ENCODE measurements at regions not wholly inside any gene's neighbourhood (a gene's known extent, or its start where the extent isn't known, plus 50 kb on each side); places are given as distances from the start of the nearest gene placed in this dataset.
"Not testable (repeated sequence)": the region's sequence is repeated elsewhere in the genome, so short reads cannot be mapped to it uniquely, and the experiment has no call there.

DNA sequence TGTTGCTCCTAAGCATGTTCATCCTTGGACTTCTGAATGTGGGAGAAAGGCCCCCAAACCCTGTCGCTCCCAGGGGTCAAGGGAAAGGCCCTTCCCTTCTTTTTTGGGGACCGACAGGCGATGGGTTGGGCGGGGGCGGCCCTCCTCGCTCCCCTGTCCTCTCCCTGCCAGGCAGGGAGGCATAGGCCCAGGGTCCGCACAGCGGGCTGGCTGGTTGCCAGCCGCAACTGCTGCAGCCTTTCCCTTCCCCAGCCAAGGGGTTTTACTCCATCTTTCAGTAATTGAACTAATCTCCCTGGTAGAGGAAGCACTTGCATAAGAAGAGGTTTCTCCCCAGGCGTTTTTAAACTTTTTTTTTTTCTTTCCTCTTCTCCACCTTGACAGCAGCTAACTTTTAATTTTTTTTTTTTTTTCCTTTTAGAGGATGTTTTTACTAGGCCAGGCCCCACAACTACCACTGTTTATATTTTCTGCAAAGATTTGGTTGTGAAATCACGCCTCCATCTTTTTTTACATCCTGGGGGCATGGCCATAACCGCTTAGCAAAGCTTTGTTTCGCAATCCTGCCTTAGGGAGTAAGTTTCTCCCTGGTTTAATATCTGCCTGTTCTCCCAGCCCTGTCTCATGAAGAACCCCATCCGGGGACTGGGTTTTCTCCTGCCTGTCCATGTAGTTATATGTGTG is 216.9 kb upstream of the ZNF608 start:
- DNase-seq (ENCODE audit: low spot score) = peak; percentile 24

DNA sequence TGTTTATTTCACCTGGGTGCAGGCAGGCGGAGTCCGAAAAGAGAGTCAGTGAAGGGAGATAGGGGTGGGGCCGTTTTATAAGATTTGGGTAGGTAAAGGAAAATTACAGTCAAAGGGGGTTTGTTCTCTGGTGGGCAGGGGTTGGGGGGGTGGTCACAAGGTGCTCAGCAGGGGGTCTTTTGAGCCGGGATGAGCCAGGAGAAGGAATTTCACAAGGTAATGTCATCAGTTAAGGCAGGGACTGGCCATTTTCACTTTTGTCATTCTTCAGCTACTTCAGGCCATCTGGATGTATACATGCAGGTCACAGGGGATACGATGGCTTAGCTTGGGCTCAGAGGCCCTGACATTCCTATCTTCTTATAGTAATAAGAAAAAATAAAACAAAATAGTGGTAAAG is 220.3 kb upstream of the ZNF608 start:
- DNase-seq (ENCODE audit: low spot score) = not testable (repeated sequence)

DNA sequence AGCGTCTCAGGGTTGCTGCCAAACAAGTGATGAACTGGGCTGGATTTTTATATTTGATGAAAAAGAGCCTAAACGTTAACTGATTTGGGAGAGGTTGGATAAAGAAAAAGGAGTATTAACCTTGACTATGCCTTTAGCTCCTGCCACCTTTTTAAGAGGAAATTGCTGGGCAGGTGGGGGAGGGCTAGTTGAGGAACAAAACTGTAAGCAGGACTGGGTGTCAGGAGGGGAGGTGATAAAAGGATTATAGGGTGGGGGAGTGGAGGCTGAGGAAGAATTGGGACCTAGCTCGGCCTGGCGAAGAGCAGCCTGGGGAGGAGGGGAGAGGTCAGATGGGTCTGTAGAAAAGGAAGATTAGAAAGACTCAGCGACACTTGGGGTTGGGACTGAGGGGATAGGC is 223.9 kb upstream of the ZNF608 start:
- not testable (repeated sequence) for DNase-seq (ENCODE audit: low spot score)

DNA sequence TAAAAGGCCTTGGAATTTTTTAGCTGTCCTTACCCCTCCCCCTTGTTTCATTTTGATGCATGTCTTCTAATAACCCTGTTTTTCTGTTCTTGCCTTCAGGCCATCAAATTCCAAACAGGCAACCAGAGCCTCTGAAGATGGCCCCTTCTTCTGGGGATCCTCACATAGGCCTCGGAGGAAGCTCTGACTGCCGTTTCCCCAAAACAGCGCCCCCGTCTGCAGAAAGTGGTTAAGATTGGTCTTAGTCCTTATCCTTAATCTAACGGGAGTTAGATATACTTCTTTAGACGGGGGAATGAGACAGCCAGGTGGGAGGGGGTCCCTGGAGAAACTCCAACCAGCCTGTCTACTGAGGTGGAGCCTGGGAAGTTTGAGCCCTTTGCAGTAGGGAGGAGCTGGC is 226.3 kb upstream of the ZNF608 start:
- DNase-seq (ENCODE audit: low spot score) = no peak

DNA sequence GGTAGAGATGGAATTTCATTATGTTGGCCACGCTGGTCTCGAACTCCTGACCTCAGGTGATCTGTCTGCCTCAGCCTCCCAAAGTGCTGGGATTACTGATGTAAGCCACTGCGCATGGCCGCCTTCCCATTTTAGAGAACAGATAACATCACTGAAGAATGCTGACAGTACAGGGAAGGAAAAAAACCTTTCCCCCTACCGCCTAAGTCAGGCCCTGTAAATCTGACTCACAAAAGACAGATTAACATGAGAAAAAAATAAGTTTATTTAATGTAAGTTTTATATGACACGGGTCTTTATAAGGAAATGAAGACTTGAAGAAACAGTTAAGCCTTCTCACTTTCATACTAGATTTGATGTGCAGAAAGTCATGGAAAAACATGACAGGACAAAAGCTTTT is 227.2 kb upstream of the ZNF608 start:
- DNase-seq (ENCODE audit: low spot score) = no peak

DNA sequence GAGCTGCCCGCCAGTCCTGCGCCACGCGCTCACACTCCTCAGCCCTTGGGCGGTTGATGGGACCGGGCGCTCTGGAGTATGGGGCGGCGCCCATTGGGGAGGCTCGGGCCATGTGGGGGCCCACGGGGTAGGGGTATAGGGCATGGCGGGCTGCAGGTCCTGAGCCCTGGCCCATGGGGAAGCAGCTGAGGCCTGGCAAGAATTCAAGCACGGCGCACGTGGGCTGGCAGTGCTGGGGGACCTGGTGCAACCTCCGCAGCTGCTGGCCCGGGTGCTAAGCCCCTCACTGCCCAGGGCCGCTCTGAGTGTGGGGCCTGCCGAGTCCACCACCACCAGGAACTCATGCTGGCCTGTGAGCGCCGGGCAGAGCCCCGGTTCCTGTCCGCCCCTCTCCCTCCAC is 229.6 kb upstream of the ZNF608 start:
- DNase-seq (ENCODE audit: low spot score) = no peak

DNA sequence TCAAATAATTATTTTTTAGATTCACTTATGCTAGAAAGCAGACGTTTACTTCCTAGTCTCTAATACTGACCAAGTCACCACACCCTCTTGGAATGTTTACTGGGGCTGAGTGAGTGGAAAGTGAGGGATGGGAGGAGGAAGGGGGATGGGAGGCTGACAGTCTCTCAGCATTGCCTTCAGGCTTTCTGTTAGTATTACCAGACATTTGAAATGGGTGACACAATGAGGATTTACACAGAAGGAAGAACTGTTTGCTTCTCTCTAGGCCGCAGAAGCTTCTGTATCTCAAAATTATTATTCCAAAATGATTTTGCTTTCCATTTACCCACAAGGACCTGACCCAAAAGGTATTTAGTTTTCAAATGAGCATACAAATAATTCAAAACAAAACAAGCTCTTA is 232.8 kb upstream of the ZNF608 start:
- no peak for DNase-seq (ENCODE audit: low spot score)

DNA sequence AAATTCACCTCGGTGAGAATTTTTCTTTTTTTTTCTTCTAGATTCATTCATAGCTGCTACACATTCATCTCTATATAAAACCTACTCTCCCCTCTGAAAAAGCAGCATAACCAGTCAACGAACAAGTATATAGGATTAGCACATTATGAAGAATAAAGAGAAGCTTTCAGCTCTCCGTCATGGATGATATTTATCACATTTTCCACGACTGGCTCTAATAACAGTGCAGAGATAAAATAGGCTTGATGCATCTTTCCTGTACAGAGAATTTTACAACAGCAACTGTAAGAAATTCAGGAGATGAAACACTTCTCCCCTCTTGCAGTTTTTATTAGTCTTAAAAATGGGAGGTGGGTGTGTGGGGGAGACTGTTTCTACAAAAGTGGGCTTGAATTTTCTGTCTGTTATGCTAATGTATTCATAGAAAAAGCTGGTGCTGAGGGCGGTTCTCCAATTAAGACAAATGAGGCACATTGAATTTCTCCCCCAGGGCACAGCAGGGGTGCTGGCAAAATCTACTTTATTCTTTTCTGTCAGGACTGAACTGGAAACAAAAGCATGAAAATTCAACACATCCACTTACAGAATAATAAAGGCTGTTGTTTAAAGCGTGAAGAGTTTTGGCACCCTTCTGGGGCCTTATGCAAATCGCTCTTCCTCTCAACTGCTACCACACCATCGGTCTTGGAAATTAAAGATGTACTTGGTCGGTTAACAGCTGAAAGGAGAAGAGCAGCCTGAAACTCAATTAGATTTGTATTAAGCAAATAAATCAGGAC is 233.9 kb upstream of the ZNF608 start:
- no peak for DNase-seq (ENCODE audit: low spot score)

DNA sequence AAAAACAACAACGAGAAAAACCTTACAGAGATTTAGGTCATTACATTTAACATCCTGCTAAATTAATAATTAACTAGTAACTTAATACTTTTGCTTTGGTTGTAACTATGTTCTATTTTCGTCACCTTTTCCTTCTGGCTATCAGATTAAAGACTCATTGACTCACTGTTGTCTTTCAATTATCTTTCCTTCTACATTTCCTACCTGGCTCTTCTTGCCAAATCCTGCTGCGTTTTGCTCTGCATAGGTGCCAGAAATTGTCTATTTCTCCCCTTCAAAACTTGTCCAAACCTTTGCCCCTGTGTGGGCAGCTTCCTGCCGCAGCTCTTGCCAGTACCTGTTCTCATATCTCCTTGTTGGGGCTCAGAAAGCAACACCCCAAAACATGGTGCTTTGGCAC is 235.5 kb upstream of the ZNF608 start:
- no peak for DNase-seq (ENCODE audit: low spot score)

DNA sequence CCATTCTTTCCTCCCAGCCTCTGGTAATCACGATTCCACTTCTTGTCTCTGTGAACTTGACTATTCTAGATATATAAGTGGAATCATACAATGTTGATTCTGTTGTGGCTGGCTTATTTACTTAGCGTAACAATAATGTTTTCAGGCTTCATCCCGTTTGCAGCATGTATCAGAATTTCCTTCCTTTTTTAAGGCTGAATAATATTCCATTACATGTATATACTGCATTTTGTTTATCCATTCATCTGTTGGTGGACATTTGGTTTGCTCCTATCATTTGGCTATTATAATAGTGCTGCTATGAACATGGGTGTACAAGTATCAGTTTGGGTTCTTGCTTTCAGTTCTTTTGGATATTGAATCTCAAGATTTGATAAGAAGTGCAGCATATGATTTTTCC is 239.7 kb upstream of the ZNF608 start:
- DNase-seq (ENCODE audit: low spot score) = no peak

DNA sequence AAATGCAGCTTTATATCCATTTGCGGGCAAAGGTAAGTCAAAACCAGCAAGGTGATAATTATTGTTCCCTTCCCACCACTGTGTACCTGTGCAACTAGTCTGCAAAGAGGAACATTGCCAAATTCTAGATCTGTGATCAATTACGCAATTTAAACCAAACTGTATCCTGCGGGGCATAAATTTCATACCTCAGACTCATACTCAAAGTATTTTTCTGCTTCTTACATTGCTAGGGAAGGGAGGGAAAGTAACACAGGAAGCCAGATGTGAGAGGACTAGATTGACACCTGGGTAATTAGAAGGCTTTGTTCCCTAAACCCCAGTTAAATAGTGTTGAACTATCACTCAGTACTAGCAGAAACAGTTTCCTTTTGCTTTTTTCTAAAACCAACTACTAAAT is 240.2 kb upstream of the ZNF608 start:
- DNase-seq (ENCODE audit: low spot score) = no peak

DNA sequence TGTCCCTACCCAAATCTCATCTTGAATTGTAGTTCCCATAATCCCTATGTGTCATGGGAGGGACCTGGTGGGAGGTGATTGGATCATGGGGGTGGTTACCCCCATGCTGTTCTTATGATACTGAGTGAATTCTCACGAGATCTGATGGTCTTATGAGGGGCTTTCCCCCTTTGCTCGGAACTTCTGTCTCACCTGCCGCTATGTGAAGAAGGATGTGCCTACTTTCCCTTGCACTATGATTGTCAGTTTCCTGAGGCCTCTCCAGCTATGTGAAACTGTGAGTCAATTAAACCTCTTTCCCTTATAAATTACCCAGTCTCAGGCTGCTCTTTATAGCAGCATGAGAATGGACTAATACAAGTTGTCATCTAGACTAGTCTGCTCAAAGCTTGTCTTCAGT is 241.3 kb upstream of the ZNF608 start:
- DNase-seq (ENCODE audit: low spot score) = not testable (repeated sequence)

DNA sequence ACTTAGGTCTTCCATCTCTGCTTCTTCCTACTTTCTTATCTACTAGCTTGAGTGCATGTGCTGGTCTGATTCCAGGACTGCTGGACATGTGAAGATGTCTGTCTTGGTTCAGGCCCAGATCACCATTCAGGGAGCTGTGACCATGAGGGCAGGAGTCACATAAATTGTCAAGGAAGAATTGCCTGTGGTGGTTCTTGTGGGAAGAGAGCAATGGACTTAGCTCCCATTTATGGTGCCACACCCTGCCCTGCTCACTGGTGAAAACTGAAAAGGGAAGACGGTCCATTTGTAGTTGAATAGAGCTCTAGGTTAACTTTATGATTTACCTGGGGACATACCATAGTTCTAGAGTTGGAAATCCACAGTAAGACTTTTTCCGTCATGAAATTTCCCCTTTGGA is 244.3 kb upstream of the ZNF608 start:
- no peak for DNase-seq (ENCODE audit: low spot score)

DNA sequence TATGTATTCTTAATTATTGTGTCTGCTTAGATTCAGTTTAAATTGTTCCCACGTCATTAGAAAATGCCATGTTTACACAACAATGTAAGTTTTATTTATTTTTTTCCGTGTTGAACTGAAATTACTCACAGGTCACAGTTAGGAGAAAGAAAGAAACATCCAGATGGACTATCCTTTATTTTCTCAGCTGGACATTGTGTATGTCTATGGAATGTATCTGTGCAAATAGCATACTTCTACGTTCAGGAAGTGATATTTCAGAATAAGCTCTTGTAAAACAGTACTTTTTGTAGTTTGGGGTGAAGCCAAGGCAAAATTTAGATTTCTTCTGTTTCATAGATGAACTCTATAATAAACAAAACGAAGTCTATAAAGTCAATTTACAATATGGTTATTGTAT is 249.0 kb upstream of the ZNF608 start:
- DNase-seq (ENCODE audit: low spot score) = no peak

DNA sequence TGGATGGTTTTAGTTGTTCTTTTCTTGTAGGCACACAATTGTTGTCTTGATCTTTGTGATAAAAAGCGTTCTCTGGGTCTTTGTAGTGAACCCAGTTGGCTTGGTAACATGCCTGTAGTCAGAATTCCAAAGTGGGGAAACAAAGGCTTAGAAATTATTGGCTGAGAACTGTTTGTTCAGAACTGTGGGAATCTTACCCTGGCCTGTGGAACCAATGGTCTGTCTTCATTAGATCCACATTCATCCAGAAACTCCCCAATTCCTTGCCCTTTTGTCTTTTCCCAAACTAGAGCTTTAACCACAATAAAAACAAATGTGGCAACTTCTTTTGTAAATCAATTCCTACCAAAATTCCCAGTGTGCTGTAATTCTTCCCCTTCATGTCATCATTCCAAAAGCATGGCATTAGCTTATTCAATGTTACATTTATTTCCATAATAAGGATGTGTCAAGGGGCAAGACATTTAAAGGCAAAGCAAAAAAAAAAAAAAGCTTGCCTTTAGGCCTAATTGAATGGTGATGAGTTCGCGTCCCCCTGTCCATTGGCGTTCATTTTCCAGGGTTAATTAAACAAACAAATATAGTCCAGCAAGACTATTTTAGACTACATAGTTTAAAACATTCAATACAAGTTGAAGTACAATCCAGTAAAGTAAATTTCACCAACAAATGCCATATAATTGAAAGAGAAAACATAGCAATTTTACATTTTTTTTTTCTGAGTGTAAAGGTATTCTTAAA is 249.8 kb upstream of the ZNF608 start:
- no peak for DNase-seq (ENCODE audit: low spot score)

DNA sequence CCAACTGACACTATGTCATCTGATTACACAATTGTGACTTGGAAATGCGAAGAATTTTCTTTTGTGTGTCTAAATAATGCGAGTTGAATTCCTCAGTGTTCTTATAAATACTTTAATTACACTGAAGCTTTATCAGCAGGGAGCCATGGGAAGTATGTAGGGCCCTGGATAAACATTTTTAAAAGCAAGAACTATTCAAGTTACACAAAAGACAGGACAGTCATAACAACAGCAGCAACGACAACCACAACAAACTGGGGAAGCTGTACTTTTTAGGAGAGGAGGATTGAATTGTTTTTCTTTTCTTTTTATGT is 250.3 kb upstream of the ZNF608 start:
- DNase-seq (ENCODE audit: low spot score) = peak; percentile 48

DNA sequence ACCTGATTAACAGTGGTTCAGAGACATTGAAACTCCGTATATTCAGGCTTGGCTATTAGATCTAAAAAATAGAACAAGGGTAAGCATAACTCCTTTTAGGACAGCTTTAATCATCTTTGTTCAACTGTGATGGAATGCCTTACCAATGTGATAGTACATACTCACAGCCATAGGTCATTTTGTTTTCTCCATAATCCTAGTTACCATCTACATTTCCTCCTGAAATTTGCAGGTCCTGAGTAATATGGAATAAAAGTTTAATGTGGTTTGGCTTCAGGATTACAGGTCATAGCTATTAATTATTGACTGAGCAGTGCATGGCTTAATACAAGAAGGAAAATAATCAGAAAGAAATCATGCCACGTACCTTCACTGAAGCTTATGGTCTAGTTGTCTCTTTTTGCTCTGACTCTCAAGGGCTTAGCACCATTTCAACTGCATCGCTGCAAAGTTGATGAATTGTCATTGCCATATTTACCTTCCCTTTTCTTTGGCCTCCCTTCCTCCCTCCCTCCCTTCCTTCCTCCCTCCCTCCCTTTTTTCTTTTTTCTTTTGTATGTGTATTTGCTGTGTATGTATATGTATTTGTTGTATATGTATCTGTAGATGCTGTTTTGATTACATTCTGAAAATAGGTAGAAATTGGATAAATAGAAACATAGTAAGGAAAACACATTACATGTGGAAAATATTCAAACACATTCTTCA is 250.9 kb upstream of the ZNF608 start:
- DNase-seq (ENCODE audit: low spot score) = peak; percentile 13

DNA sequence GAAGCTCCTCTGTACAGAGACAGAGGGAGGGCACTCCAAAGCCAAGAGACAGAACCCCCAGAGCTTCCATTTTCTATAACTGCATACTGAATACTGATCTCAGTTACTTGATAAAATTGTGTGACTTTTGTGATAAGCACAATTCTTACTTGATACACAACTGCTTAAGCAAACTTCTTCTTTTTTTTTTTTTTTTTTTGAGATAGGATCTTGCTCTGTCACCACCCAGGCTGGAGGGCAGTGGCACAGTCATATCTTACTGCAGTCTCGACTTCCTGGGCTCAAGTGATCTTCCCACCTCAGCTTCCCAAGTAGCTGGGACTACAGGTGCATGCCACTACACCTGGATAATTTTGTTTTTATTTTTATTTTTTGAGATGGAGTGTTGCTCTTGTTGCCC is 252.1 kb upstream of the ZNF608 start:
- no peak for DNase-seq (ENCODE audit: low spot score)

DNA sequence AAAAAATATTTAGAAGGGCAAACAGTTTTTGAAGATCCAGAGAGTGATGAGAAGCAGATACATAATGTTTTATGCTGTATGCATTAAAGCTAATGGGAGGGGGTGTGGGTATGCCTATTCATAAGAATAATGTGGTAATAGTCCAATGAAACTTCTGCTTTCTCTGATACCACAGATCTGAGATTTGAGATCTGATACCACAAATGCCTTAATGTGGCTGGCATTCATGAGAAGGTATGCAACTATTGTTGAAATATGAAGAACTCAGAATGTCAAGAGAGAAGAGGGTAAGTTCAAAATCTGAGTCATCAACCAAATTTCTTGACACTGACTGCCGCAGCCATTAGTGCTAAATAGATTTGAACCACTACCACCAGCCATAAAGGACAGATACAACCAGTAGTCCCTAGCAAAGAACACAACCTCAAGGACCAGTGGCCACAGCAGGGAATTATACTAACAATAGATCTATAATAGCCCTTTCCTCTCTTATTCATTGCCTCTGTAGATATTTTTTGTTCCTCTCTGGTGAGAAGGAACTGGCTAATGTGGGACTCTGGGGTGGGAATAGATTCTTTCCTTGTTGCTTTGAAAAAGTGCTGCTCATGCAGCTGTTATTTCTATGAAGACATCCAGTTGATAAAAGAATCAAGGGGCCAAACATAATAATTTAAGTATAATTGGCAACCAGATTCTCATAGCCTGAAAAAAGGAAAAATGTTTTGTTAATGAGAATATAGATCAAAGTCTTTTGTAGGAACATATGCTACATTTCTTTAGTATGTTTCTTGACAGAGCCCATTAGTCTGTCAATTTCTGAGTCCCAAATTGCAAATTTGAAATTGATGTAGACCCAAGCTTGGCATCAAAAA is 256.5 kb upstream of the ZNF608 start:
- DNase-seq (ENCODE audit: low spot score) = no peak

DNA sequence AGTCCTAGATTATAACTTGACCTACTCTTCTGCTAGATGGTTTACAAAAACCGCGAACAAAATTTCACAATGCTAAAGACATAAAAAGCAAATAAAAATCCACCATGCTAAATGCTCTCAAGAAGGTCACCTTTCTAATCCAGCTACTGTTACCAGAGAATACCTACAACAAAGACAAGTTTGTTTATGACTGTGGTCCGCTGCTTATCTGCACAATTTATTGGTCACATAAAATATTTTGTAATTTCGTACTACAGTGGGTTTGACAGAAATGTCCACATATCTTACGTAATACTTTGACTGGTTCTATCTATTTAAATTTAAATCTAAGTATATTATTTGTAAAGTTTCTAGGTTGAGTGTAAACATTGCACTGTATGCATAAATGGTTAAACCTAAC is 257.6 kb upstream of the ZNF608 start:
- no peak for DNase-seq (ENCODE audit: low spot score)

DNA sequence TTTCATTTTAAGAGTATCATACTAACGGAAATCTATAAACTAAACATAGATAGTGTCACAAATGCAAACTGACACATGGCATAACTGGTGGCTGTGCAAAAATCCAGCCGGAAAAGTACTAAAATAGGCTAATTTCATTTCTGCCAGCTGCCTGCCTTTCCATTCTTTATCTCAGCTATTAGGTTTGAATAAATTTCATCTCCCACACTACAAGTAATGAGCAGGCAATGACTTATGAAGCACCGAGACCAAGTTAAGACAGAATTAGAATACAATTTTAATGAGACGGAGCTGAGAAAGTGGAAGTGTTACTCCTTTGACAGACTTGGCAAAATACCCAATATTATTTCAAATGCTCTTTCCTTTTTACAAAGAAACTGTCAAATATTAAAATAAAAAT is 258.8 kb upstream of the ZNF608 start:
- DNase-seq (ENCODE audit: low spot score) = no peak
